Gastroesophageal sphincter (tissue), 4 donors: ENCODE measurements at regions not wholly inside any gene's neighbourhood (a gene's known extent, or its start where the extent isn't known, plus 50 kb on each side); places are given as distances from the start of the nearest gene placed in this dataset.
"Not testable (repeated sequence)": the region's sequence is repeated elsewhere in the genome, so short reads cannot be mapped to it uniquely, and the experiment has no call there.

ENCODE experiments used
- ATAC-seq: fragments of 150-250 bp; one replicate; pipeline ENCODE4 v1.9.1; 2016; ENCODE audit warnings: mild to moderate bottlenecking, moderate library complexity
- H3K27ac ChIP-seq, 4 donors: fragments of 200-600 bp; sonication (generic) in 3 of 4; 1 replicate in 3 of 4; 2 replicates in 1 of 4; pipeline ENCODE4 v1.5.1; 2016 to 2019
- H3K27me3 ChIP-seq: fragments of 200-600 bp; sonication (generic); one replicate; pipeline ENCODE4 v1.5.1; 2019
- H3K36me3 ChIP-seq, 2 donors: fragments of 200-600 bp; sonication (generic); one replicate each; pipeline ENCODE4 v1.5.1; 2019; ENCODE audit warnings: control low read depth in 1 of 2
- H3K4me1 ChIP-seq, 3 donors: fragments of 200-600 bp; sonication (generic); 1 replicate in 2 of 3; 2 replicates in 1 of 3; pipeline ENCODE4 v1.5.1; 2016 to 2019; ENCODE audit warnings: control low read depth in 2 of 3
- H3K4me3 ChIP-seq, 2 donors: fragments of 200-600 bp; sonication (generic); one replicate each; pipeline ENCODE4 v1.5.1; 2019; ENCODE audit warnings: mild to moderate bottlenecking in 1 of 2, moderate library complexity in 1 of 2
- H3K9me3 ChIP-seq, 3 donors: fragments of 200-600 bp; sonication (generic); one replicate each; pipeline ENCODE4 v1.5.1; 2017 to 2019; ENCODE audit warnings: control low read depth in 2 of 3
- EP300 ChIP-seq: sonication (generic); formaldehyde crosslinking; IDR thresholded peaks from one replicate; pipeline ENCODE4 v1.6.1; 2017; ENCODE audit warnings: antibody characterized with exemption, mild to moderate bottlenecking
- POLR2A ChIP-seq, 2 donors: fragments of 450-650 bp; IDR thresholded peaks; one replicate each; pipeline ENCODE4 v1.6.1; 2017; ENCODE audit warnings: antibody characterized with exemption in 2 of 2, mild to moderate bottlenecking in 2 of 2, moderate library complexity in 1 of 2
- POLR2AphosphoS5 ChIP-seq: sonication (generic); formaldehyde crosslinking; IDR thresholded peaks from one replicate; pipeline ENCODE4 v1.6.1; 2017; ENCODE audit warnings: antibody characterized with exemption
- WGBS, 2 donors: methylation state at CpG; one replicate each; pipeline ENCODE4 v1.1.5; 2018; ENCODE audit warnings: low coverage in 1 of 2; 5-methylcytosine and 5-hydroxymethylcytosine counted together
- TF ChIP-seq, protein P1 (sequence below), 4 experiments: fragments of 200-600 bp in 2 of 4; fragments of 450-650 bp in 2 of 4; sonication (generic) in 1 of 4; IDR thresholded peaks; one replicate each; pipeline ENCODE4 v1.5.1; 2017 to 2019; ENCODE audit warnings: antibody characterized with exemption in 4 of 4, mild to moderate bottlenecking in 2 of 4, moderate library complexity in 2 of 4

- Histone ChIP-seq H3K9me3 (no peaks in the 10 kb centered on the region), H3K27ac (no peak overlapping the region), H3K27me3 (no peaks in the 10 kb centered on the region), H3K4me3 (no peak overlapping the region), H3K4me1 (no peaks in the 10 kb centered on the region), H3K36me3 (no peaks in the 10 kb centered on the region)
- TF ChIP-seq POLR2AphosphoS5 (no peak), EP300 (no peak), POLR2A (IDR thresholded peaks at IDR 0.05) (no peak)
- TF ChIP-seq, protein P1, sequence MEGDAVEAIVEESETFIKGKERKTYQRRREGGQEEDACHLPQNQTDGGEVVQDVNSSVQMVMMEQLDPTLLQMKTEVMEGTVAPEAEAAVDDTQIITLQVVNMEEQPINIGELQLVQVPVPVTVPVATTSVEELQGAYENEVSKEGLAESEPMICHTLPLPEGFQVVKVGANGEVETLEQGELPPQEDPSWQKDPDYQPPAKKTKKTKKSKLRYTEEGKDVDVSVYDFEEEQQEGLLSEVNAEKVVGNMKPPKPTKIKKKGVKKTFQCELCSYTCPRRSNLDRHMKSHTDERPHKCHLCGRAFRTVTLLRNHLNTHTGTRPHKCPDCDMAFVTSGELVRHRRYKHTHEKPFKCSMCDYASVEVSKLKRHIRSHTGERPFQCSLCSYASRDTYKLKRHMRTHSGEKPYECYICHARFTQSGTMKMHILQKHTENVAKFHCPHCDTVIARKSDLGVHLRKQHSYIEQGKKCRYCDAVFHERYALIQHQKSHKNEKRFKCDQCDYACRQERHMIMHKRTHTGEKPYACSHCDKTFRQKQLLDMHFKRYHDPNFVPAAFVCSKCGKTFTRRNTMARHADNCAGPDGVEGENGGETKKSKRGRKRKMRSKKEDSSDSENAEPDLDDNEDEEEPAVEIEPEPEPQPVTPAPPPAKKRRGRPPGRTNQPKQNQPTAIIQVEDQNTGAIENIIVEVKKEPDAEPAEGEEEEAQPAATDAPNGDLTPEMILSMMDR (IDR thresholded peaks at IDR 0.05) = no peak
- 87% methylated on average over 2 of the region's 3 CpGs; no CpG with 5 or more reads in 1 of the 2 donors for WGBS, 2 donors
- ATAC-seq = no peak
These were observed 490.0 kb downstream of the SUCLG1 start for GRCh38 chr2:83969085-83969484.

DNA sequence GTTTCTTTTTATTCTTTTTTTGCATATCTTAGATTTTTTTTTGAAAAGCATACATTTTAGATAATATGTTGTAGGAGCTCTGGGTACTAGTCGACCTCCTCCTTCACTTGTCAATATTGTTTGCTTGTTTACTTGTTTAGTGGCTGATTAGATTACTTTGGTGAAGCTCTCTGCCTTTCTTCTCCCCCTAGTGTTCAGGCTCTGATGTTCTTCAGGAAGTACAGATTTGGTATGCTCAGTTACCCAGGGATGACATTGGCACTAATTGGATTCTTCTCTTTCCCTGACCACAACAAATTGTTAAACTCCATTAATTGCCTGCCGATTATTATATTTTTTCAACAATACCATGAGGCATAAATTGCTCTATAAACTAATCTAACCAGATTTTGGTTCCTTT is 491.2 kb downstream of the SUCLG1 start:
- no peak for ATAC-seq
- Histone ChIP-seq H3K27ac (no peak overlapping the region), H3K9me3 (no peaks in the 10 kb centered on the region), H3K36me3 (no peaks in the 10 kb centered on the region), H3K4me1 (no peaks in the 10 kb centered on the region), H3K27me3 (no peaks in the 10 kb centered on the region), H3K4me3 (no peak overlapping the region)
- WGBS, 2 donors = 63 to 78% methylated on average over 2 of the region's 2 CpGs
- TF ChIP-seq EP300 = no peak
- TF ChIP-seq POLR2AphosphoS5 = no peak
- no peak for TF ChIP-seq POLR2A (IDR thresholded peaks at IDR 0.05)
- TF ChIP-seq, protein P1 (IDR thresholded peaks at IDR 0.05) = no peak

- not testable (repeated sequence) for ATAC-seq, H3K9me3 ChIP-seq, H3K4me1 ChIP-seq, H3K4me3 ChIP-seq, H3K36me3 ChIP-seq, H3K27me3 ChIP-seq, H3K27ac ChIP-seq
- WGBS, 2 donors = 86 to 94% methylated on average over 1 to 3 of the region's 3 CpGs
These were observed 492.1 kb downstream of the SUCLG1 start for GRCh38 chr2:83966946-83967345.

- no peak for ATAC-seq
- Histone ChIP-seq H3K27me3 (no peaks in the 10 kb centered on the region), H3K36me3 (no peaks in the 10 kb centered on the region), H3K27ac (no peak overlapping the region), H3K9me3 (no peaks in the 10 kb centered on the region), H3K4me1 (no peaks in the 10 kb centered on the region), H3K4me3 (no peak overlapping the region)
- 83 to 93% methylated on average over 7 of the region's 7 CpGs for WGBS, 2 donors
- no peak for TF ChIP-seq EP300
- no peak for TF ChIP-seq POLR2A (IDR thresholded peaks at IDR 0.05)
- TF ChIP-seq, protein P1 (IDR thresholded peaks at IDR 0.05) = no peak
- TF ChIP-seq POLR2AphosphoS5 = no peak
These were observed 497.6 kb downstream of the SUCLG1 start for GRCh38 chr2:83961512-83961911.

DNA sequence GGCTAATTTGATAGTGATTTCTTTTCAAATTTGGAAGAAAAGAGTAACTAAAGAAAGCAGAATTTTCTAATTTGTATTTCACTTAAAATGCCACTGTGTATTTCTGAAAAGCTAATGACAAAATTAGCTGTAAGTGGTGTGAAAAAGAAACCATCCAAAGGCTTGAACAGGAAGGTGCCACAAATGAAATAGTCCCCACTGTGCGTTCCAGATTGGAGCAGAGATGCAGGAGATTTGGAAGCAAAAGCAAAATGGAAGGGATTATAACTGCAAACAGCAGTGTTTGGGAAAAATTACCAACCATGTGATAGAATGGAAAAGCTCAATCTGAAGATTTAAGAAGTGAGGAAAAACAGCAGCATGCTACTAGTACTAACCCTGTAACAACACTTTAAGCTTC is 498.7 kb downstream of the SUCLG1 start:
- Histone ChIP-seq H3K36me3 (no peaks in the 10 kb centered on the region), H3K27ac (no peak overlapping the region), H3K9me3 (no peaks in the 10 kb centered on the region), H3K4me3 (no peak overlapping the region), H3K4me1 (no peaks in the 10 kb centered on the region), H3K27me3 (no peaks in the 10 kb centered on the region)
- ATAC-seq = no peak
- WGBS, 2 donors = 69% methylated on average over 1 of the region's 1 CpG; no CpG with 5 or more reads in 1 of the 2 donors
- no peak for TF ChIP-seq POLR2AphosphoS5
- no peak for TF ChIP-seq EP300
- TF ChIP-seq, protein P1 (IDR thresholded peaks at IDR 0.05) = no peak
- no peak for TF ChIP-seq POLR2A (IDR thresholded peaks at IDR 0.05)
